HG03039 (cell line): ENCODE measurements at regions not wholly inside any gene's neighbourhood (a gene's known extent, or its start where the extent isn't known, plus 50 kb on each side); places are given as distances from the start of the nearest gene placed in this dataset.
"Not testable (repeated sequence)": the region's sequence is repeated elsewhere in the genome, so short reads cannot be mapped to it uniquely, and the experiment has no call there.

ENCODE experiments used
- ATAC-seq: cut with Tn5 transposase; IDR thresholded peaks from one replicate; pipeline ENCODE4 v1.9.1; 2021; ENCODE audit warnings: mild to moderate bottlenecking, moderate library complexity; ENCODE audit not compliant: unreplicated experiment

- no peak for ATAC-seq
Measured at GRCh38 chr2:147331790-147332419, 512.9 kb upstream of the ACVR2A start.

GRCh38 chr2:147330925-147331324, 513.9 kb upstream of the ACVR2A start:
- no peak for ATAC-seq

GRCh38 chr2:147327613-147328012, 517.2 kb upstream of the ACVR2A start:
- ATAC-seq: no peak

GRCh38 chr2:147325990-147326389, 518.8 kb upstream of the ACVR2A start:
- no peak for ATAC-seq

GRCh38 chr2:147320146-147320545, 524.7 kb upstream of the ACVR2A start:
- no peak for ATAC-seq

GRCh38 chr2:147311058-147311430, 533.8 kb upstream of the ACVR2A start:
- no peak for ATAC-seq

- no peak for ATAC-seq
Measured at GRCh38 chr2:147310335-147311057, 534.3 kb upstream of the ACVR2A start.

- peak; percentile 98 for ATAC-seq
Measured at GRCh38 chr2:147297820-147298219, 547.0 kb upstream of the ACVR2A start.

- ATAC-seq: no peak
Measured at GRCh38 chr2:147294825-147295392, 549.9 kb upstream of the ACVR2A start.

- no peak for ATAC-seq
Measured at GRCh38 chr2:147293991-147294824, 550.6 kb upstream of the ACVR2A start.

GRCh38 chr2:147288131-147288530, 556.7 kb upstream of the ACVR2A start:
- ATAC-seq: peak; percentile 67

GRCh38 chr2:147275943-147276342, 568.9 kb upstream of the ACVR2A start:
- ATAC-seq: no peak

GRCh38 chr2:147273628-147274027, 571.2 kb upstream of the ACVR2A start:
- ATAC-seq: no peak

- ATAC-seq: no peak
Measured at GRCh38 chr2:147273106-147273505, 571.7 kb upstream of the ACVR2A start.

GRCh38 chr2:147269581-147269980, 575.2 kb upstream of the ACVR2A start:
- ATAC-seq: not testable (repeated sequence)

- no peak for ATAC-seq
Measured at GRCh38 chr2:147260241-147260640, 584.6 kb upstream of the ACVR2A start.

GRCh38 chr2:147255812-147256211, 589.0 kb upstream of the ACVR2A start:
- no peak for ATAC-seq

GRCh38 chr2:147250652-147251356, 594.0 kb upstream of the ACVR2A start:
- no peak for ATAC-seq

- ATAC-seq: no peak
Measured at GRCh38 chr2:147247749-147248148, 597.1 kb upstream of the ACVR2A start.

GRCh38 chr2:147242445-147242844, 602.4 kb upstream of the ACVR2A start:
- ATAC-seq: no peak

- no peak for ATAC-seq
Measured at GRCh38 chr2:147236601-147237000, 608.2 kb upstream of the ACVR2A start.
